Skin of body (tissue), 1 donor: ENCODE measurements at regions not wholly inside any gene's neighbourhood (a gene's known extent, or its start where the extent isn't known, plus 50 kb on each side); places are given as distances from the start of the nearest gene placed in this dataset.
"Not testable (repeated sequence)": the region's sequence is repeated elsewhere in the genome, so short reads cannot be mapped to it uniquely, and the experiment has no call there.

ENCODE experiments used
- DNase-seq: peaks from one replicate; lab custom pipeline; 2025; lab: John Stamatoyannopoulos, UW

DNA sequence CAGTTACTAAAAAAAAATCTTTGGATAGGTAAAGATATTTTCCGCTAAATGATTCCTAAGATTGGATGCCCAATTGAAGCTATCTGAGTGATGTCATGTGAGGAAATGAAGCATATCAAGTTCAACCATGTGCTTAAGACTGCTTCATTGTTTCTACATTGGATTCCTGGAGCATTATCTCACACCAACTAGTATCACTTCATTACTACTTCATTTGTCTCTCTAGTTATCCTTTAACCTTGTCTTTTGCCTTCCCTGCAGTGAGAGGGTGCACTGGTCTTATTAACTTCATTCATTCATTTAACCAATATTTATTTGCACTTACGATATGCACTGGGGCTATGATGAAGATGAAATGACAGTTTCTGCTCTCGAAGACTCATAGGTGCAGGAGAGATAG, 198.1 kb downstream of the SLC38A4 start:
- no peak for DNase-seq

DNA sequence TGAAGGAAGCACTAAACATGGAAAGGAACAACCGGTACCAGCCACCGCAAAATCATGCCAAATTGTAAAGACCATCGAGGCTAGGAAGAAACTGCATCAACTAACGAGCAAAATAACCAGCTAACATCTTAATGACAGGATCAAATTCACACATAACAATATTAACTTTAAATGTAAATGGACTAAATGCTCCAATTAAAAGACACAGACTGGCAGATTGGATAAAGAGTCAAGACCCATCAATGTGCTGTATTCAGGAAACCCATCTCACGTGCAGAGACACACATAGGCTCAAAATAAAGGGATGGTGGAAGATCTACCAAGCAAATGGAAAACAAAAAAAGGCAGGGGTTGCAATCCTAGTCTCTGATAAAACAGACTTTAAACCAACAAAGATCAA, 206.3 kb downstream of the SLC38A4 start:
- not testable (repeated sequence) for DNase-seq

DNA sequence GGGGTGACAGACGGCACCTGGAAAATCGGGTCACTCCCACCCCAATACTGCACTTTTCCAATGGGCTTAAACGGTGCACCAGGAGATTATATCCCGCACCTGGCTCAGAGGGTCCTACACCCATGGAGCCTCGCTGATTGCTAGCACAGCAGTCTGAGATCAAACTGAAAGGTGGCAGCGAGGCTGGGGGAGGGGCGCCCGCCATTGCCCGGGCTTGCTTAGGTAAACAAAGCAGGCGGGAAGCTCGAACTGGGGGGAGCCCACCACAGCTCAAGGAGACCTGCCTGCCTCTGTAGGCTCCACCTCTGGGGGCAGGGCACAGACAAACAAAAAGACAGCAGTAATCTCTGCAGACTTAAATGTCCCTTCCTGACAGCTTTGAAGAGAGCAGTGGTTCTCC, 208.1 kb downstream of the SLC38A4 start:
- DNase-seq: not testable (repeated sequence)

DNA sequence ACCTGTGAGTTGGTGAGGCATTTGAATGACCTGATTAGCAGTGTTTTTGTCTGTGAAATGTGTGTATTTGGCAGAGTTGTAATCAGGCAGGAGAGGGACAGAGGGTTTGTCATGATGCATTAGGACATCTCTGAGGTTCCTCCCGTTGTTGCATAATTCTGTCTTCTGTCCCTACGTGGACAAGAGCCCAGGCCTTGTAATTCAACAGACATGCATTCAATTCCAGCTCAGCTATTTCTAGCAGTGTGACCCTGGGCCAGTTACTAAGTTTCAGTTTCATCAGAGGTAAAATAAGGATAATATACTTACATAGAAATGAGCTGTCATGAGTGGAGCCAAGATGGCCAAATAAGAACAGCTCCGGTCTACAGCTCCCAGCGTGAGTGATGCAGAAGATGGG, 208.6 kb downstream of the SLC38A4 start:
- no peak for DNase-seq

DNA sequence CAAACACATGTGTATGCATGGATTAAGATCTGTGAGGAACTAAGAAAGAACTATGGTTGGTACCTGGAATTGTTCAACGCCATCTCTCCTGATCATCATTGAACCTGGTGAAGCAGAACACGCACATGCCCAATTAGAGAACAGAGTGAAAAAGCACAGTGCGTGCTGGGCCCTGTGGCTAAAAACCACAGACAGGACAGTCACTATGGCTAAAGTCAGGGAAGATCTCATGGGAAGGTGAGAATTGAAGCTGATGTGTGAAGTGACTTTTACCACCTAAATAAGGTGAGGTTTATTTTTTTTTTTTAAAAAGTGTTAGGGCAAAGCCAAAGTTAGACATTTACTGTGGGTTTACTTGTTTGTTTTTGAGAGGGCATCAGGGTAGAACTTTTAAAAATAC, 215.0 kb downstream of the SLC38A4 start:
- no peak for DNase-seq

DNA sequence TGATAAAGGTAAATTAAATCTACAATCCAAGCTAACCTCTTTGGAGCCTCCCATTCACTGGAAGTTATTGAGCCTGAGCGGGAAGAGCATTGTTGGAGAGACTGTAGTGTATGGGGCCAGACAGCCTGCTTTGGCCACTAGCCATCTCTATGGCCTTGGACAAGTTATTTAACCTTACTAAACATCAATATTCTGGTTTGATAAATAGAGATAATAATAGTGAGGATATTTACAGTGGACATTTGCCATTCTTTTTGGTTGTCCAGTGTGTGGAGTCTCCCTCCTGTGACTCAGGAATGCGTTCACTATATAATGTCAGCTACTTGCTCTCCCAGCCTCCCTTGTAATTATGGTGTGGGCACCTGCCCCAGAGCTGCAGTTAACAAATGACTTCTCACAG, 216.1 kb downstream of the SLC38A4 start:
- DNase-seq: no peak

DNA sequence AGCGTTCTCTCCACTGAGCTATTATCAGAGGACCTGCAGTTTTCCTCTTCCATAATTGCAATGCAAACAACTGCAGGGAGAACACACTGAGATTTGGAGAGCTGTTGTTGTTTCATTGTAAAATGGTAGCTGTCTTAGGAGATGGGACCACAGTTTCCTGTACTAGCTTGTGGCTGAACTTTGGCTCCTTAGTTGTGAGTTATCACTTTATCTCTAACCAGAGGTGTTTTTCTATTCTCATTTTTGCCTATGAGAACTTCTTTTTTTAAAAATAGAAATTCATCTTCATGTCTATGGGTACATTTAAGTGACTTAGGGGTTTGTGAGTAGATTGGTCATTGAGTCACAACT, 216.5 kb downstream of the SLC38A4 start:
- no peak for DNase-seq

DNA sequence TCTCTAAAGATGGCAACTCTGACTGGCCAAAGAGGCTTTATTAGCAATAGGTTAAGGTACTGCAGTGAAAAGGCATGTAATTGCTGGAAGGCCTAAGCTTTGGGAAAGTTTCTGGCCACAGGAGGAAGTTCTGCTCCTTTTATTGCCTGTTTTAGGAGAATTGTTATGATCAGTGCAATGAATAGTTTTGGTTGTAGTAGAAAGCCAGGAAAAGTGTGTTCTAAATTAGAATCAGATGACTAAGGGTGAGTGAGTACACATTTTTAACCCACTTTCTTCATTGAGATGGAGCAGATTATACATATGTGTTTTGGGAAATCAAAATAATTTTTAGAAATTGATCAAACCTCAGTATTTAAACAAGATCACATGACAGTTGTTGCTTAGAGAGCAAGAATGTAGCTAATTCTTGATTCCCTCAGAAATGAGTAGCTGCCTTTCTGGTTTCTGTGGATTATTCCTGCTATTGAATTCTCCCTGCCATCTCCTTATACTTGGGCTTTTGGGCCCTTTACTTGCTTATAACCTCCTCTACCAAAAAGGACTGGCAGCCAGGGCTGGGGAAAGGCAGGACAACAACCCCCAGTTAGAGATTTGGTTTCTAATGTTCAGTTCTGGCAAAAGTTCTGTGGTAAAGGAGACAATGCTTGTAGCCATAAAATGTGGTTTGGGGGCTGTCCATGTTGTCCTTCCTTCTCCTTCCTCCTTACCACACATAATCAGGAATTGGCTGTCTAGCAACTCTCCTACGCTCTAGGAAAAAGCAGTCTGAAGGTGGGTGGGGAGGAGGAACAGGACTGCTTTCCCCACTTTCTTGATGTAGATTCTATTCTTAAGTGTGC, 217.1 kb downstream of the SLC38A4 start:
- DNase-seq: peak; percentile 23

DNA sequence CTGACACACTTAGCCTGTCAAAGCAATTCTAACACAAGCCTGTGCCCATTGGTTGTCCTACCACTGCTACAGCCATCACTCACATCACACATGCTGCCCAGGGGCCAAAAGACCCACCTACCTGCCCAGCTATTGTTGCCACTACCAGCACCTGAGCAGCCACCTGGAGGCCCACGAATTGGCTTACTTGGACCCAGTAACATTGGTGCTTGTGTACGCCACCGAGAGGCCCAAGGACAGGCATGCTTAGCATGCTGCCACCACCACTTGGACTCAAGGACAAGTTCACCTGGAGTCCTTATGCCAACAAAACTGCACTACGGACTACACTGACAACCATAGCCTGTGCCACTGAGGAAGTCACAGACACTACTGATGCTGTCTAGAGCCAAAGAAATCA, 221.1 kb downstream of the SLC38A4 start:
- DNase-seq: no peak

DNA sequence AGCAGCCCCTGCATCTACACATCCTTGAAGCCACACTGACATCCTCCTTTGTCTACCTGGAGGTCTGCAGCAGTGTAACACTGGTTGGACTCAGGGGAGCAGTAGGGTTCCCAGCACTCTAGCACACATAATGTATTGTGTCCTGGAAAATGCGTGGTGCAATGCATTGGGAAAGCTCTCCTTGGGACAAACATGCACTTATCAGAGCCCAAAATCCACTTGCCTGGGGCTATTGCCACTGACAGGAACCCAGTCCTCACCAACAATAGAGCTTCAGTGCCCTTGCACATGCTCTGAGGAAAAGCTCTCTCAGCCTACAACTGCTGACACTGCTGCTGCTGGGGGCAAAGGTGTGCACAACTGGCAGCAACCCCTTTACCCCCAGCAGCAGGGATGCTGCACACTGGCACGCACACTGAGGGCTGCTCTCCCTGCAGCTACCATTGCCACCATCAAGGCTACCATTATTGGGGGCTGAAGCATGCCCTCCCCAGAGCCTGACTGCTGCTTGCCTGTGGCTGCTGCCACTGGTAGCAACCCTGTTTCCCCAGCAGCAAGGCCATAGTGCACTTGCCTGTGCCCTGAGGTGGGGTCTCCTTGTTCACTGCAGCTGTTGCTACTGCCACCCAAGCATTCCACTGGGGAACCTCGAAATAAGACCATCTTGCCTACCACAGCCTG, 221.9 kb downstream of the SLC38A4 start:
- no peak for DNase-seq

DNA sequence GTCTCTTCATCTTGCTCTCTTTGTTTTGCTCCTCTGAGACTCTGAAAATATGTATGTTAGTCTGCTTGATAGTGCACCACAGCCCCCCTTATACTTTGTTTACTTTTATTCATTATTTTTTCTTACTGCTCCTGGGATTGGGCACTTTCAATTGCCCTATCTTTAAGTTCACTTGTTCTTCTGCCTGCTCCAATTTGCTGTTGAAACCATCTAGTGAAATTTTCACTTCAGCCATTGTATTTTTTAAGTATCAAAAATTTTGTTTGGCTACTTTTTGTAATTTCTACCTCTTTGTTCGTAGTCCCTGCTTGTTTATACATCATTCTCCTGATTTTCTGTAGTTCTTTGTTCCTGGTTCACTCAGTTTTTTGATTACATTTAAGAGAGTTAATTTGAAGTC, 223.3 kb downstream of the SLC38A4 start:
- DNase-seq: no peak

DNA sequence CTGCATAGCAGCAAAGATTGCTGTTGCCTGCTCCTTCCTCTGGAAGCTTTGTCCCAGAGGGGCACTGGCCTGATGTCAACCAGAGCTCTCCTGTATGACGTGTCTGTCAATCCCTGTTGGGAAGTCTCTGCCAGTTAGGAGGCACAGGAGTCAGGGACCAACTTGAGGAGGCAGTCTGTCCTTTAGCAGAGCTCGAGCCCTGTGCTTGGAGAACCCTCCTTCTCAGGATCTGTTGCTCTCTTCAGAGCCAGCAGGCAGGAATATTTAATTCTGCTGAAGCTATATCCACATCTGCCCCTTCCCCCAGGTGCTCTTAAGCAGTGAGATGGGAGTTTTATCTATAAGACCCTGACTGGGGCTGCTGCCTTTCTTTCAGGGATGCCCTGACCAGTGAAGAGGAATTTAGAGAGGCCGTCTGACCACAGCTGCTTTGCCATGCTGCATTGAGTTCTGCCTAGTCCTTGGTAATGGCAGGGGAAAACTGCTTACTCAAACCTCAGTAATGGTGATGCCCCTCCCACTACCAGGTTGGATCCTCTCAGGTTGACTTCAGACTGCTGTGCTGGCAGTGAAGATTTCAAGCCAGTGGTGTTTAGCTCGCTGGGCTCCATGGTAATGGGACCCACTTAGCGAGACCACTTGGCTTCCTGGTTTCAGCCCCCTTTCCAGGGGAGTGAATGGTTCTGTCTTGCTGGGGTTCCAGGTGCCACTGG, 218.6 kb upstream of the SLC38A2 start:
- DNase-seq: no peak

DNA sequence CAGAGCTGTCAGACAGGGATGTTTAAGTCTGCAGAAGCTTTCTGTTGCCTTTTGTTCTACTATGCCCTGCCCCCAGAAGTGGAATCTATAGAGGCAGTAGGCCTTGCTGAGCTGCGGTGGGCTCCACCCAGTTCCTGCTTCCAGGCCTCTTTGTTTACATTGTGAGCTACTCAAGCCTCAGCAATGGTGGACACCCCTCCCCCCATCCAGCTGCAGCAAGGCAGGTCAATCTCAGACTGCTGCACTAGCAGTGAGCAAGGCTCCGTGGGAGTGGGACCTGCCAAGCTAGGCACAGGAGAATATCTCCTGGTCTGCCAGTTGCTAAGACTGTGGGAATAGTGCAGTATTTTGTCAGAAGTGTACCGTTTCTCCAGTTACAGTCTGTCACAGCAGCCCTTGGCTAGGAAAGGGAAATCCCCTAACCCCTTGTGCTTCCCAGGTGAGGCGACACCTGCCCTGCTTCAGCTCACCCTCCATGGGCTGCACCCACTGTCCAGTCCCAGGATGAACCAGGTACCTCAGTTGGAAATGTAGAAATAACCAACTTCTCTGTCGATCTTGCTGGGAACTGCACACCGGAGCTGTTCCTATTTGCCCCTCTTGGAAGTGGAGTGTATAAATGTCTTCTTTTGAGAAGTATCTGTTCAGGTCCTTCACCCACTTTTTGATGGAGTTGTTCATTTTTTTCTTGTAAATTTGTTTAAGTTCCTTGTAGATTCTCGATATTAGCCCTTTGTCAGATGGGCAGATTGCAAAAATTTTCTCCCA, 213.5 kb upstream of the SLC38A2 start:
- DNase-seq: no peak

DNA sequence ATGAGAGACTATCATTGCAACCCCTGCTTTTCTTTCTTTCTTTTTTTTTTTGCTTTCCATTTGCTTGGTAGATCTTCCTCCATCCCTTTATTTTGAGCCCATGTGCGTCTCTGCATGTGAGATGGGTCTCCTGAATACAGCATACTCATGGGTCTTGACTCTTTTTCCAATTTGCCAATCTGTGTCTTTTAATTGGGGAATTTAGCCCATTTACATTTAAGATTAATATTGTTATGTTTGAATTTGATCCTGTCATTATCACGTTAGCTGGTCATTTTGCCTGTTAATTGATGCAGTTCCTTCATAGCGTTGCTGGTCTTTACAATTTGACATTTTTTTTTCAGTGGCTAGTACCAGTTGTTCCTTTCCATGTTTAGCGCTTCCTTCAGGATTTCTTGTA, 211.5 kb upstream of the SLC38A2 start:
- not testable (repeated sequence) for DNase-seq

DNA sequence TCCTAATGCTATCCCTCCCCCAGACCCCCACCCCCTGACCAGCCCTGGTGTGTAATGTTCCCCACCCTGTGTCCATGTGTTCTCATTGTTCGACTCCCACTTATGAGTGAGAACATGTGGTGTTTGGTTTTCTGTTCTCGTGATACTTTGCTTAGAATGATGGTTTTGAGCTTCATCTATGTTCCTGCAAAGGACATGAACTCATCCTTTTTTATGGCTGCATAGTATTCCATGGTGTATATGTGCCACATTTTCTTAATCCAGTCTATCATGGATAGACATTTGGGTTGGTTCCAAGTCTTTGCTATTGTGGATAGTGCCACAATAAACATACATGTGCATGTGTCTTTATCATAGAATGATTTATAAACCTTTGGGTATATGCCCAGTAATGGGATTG, 209.4 kb upstream of the SLC38A2 start:
- not testable (repeated sequence) for DNase-seq

DNA sequence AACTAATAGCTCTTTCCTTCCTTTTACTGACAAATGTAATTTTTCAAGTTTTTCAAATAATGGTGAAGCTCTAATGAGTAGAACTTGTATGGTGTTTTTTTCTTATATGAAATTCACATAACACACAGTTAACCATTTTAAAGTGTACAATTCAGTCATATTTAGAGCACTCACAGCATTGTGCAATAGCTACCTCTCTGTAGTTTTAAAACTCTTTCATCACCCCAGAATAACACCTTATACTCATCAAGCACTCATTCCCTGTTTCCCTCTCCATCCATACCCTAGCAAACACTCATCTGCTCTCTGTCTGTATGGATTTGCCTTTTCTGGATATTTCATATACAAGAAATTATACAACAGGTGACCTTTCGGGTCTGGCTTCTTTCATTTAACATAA, 207.9 kb upstream of the SLC38A2 start:
- DNase-seq: no peak

DNA sequence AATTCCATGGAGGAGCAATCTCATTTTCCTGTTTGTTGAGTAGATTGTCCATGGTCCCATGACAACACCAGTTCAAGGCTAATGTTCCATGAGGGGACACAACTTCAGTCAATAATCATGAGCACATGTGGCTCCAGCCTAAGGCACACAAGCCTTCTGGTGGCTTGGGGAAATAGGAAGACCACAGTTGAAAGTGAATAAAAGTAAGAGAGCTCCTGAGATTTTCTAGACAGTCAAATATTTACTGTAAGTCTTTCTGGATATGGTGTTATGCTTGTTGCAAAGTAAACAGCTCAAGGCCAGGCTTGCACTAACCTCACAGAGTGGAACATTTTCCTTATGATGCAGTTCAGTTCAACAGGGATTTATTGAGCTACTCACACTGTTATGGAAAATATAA, 206.9 kb upstream of the SLC38A2 start:
- no peak for DNase-seq

DNA sequence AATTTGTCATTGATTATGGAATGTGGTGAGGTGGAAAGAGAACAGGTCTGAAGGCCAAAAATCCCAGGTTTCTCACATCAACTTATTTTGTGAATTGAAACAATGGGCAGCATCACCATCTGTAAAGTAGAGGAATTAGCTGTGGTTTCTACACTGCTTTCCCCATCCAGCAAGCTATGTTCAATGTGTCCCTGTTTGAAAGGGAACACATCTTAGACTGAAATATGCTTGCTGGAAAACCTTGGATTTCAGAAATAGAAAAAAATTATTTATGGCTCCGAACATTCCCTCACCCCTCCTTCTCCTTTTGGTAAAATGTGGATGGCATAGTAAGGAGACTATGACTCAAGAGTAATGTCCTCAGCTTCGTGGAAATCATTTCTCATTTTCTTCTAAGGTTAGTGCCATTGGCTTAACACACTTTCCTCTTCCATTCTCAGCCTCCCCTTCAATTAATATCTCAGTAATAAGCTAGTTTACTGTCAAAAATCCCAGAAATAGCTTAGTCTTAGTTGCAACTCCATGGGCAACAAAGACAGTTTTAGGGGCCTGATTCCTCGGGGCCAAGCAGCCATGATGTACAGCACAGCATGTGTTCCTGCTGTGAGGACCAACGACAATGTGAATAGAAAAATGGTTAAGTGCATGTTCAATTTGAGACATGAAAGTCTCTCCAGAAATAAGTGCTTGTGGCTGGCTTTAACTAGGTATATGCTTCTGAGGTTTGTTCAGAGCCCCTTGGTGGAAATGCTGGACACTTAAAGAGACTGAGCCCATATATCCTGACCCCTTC, 205.8 kb upstream of the SLC38A2 start:
- no peak for DNase-seq

DNA sequence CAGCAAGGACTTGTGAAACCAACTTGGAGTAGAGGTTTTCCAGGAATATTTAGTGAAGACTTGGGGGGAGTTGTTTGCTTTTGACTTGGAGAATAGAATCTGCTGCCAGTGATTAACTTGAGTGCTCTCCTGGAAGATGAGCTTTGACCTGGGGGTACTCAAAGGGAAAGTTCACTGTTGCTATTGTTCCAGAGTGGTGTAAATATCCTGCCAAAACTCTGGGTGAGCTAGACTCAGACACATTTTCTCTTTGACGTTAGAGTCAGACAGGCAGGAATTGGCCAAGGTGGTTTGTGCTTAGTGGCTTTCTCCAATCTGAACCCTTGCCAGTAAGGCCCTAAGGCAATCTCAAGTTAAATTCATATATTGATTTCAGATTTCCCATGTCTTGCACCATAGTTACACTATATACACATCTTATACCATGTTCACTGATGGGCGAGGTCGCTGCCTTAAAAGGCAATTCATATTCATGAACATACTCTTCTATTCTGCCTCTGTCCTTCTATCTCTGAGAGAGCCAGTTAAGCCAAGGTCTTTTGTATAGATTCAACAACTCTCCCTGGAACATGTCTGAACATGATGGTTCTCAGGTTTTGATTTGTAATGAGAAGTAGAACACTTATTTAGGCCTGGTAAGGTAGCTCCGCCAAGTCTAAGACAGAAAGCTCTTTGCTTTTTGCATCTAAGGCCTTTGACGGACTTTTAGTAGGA, 204.6 kb upstream of the SLC38A2 start:
- DNase-seq: no peak

DNA sequence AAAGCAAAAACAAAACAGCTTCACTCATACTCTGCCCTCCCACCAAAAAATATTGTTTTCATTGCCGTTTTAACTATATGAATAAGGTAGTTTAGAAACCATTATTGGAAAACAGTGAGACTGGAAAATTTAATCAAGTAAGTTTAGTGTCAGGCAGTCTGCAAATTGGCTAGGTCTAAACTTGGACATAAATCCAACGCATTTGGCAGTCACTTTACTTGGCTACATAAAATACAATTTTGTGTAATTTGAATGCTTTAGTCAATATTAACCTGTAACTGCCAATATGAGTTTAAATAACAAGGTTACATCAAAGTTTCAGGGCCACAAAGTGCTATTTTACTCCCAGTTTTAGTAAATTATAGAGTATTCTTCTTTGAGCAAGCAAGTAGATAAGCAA, 202.3 kb upstream of the SLC38A2 start:
- DNase-seq: peak; percentile 28

DNA sequence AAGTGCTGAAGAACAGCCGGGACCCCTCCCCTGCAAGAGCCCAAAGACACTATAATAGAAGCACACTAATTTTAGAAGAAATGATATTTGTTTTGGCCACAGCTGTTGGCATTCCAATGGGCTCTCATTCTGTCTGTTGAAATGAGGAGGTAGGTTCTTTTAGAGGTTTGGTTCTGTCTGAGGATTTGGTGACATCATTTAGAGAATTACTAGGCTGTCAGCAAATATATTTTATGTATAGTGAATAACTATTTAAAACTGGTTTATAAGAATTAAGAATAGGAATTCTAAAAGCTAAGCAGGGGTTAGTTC, 200.7 kb upstream of the SLC38A2 start:
- no peak for DNase-seq
